ENCODE measurements at regions not wholly inside any gene's neighbourhood (a gene's known extent, or its start where the extent isn't known, plus 50 kb on each side); places are given as distances from the start of the nearest gene placed in this dataset.

DNA sequence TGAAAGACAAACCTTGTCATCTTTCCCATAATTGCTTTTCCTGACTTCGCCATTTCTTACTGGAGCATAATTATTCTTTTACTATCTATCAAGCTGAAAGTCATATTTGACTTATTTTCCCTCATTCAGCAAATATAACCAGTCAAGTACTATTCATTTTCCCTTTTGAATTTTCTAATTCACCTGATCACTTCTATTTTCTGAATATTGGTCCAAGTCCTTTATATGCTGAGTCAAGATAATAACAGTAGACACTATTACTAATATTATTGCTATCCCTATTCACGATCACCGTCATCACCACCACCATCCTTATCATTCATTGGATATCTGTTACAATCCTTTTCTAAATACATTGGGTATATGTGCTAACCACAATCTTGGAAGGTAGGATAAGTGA, 728.0 kb downstream of the NOVA1 start:
- Histone ChIP-seq H3K79me2 (replicated peaks; ENCODE audit: insufficient read depth, low read length) (no peaks in the 10 kb centered on the region), H3K9me2 (ENCODE audit: insufficient read depth, low read length) (no peaks in the 10 kb centered on the region), H3K27me3 (ENCODE audit: insufficient read depth, low read depth, low read length) (no peaks in the 10 kb centered on the region), H3K27ac (ENCODE audit: low read length) (no peak overlapping the region), H3K4me3 (ENCODE audit: low read length) (no peak overlapping the region), H3F3A (ENCODE audit: insufficient read depth, low read length, poor library complexity, severe bottlenecking) (no peaks in the 10 kb centered on the region), H3K9me3 (ENCODE audit: low read length) (no peaks in the 10 kb centered on the region), H3K36me3 (ENCODE audit: insufficient read depth, low read length) (no peaks in the 10 kb centered on the region), H2AFZ (ENCODE audit: low read depth, low read length) (no peak overlapping the region), H3K9ac (ENCODE audit: low read length) (no peak overlapping the region), H4K20me1 (ENCODE audit: insufficient read depth) (no peaks in the 10 kb centered on the region), H3K4me2 (ENCODE audit: low read length) (no peak overlapping the region)
- TF ChIP-seq, protein P1, sequence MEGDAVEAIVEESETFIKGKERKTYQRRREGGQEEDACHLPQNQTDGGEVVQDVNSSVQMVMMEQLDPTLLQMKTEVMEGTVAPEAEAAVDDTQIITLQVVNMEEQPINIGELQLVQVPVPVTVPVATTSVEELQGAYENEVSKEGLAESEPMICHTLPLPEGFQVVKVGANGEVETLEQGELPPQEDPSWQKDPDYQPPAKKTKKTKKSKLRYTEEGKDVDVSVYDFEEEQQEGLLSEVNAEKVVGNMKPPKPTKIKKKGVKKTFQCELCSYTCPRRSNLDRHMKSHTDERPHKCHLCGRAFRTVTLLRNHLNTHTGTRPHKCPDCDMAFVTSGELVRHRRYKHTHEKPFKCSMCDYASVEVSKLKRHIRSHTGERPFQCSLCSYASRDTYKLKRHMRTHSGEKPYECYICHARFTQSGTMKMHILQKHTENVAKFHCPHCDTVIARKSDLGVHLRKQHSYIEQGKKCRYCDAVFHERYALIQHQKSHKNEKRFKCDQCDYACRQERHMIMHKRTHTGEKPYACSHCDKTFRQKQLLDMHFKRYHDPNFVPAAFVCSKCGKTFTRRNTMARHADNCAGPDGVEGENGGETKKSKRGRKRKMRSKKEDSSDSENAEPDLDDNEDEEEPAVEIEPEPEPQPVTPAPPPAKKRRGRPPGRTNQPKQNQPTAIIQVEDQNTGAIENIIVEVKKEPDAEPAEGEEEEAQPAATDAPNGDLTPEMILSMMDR (IDR thresholded peaks at IDR 0.05; ENCODE audit: poor library complexity, severe bottlenecking): no peak
- TF ChIP-seq SMC3 (conservative IDR thresholded peaks at IDR 0.05; ENCODE audit: poor library complexity) (no peak), EZH2 (IDR thresholded peaks at IDR 0.05; ENCODE audit: borderline replicate concordance, insufficient read depth, low read length, poor library complexity, severe bottlenecking) (no peak), EP300 (conservative IDR thresholded peaks at IDR 0.05; ENCODE audit: poor library complexity, severe bottlenecking) (no peak), MXI1 (conservative IDR thresholded peaks at IDR 0.05; ENCODE audit: poor library complexity, severe bottlenecking) (no peak), POLR2AphosphoS5 (IDR thresholded peaks at IDR 0.05) (no peak), TAF1 (IDR thresholded peaks at IDR 0.05; ENCODE audit: low read depth) (no peak), RAD21 (conservative IDR thresholded peaks at IDR 0.05) (no peak)
- TF ChIP-seq, protein P2, sequence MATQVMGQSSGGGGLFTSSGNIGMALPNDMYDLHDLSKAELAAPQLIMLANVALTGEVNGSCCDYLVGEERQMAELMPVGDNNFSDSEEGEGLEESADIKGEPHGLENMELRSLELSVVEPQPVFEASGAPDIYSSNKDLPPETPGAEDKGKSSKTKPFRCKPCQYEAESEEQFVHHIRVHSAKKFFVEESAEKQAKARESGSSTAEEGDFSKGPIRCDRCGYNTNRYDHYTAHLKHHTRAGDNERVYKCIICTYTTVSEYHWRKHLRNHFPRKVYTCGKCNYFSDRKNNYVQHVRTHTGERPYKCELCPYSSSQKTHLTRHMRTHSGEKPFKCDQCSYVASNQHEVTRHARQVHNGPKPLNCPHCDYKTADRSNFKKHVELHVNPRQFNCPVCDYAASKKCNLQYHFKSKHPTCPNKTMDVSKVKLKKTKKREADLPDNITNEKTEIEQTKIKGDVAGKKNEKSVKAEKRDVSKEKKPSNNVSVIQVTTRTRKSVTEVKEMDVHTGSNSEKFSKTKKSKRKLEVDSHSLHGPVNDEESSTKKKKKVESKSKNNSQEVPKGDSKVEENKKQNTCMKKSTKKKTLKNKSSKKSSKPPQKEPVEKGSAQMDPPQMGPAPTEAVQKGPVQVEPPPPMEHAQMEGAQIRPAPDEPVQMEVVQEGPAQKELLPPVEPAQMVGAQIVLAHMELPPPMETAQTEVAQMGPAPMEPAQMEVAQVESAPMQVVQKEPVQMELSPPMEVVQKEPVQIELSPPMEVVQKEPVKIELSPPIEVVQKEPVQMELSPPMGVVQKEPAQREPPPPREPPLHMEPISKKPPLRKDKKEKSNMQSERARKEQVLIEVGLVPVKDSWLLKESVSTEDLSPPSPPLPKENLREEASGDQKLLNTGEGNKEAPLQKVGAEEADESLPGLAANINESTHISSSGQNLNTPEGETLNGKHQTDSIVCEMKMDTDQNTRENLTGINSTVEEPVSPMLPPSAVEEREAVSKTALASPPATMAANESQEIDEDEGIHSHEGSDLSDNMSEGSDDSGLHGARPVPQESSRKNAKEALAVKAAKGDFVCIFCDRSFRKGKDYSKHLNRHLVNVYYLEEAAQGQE (IDR thresholded peaks at IDR 0.05; ENCODE audit: borderline replicate concordance): no peak

DNA sequence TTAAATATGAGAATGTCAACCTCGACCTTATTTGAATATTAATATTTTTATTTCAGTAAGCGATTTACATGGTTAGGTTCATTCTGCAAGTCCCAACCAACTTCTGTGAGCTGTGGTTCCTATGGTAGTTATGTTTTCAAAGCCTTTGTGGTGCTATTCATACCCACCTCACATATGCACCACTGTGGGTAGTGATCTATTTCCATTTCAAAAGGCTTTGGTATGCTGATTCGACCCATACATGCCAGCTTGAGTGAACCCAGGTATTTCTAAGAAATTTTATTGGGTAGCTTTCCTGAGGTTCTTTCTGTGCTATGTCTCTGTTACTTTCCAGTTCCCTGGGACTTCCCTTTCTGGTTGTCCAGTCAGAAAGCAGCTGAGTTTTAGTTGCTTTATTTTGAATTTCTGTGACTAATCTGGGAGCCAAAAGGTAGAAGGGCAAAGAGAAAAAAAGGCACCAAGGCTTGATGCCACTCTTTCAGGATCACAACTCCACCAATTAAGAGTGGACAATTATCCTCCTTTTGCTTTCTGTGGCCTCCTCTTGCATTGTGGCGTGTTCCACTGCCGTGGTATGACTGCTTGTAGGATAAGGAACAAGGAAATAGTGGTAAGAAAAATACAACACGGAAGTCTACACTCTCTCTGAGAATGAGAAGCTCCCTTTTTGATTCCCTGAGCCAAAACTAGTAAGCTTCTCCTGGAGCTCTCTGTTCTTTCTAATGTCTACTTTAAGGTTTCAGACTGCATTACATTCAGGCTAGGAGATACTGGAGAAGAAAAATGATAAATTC, 729.1 kb downstream of the NOVA1 start:
- Histone ChIP-seq H3K79me2 (replicated peaks; ENCODE audit: insufficient read depth, low read length) (no peaks in the 10 kb centered on the region), H3K4me2 (ENCODE audit: low read length) (no peak overlapping the region), H2AFZ (ENCODE audit: low read depth, low read length) (no peak overlapping the region), H3K27me3 (ENCODE audit: insufficient read depth, low read depth, low read length) (no peaks in the 10 kb centered on the region), H3K27ac (ENCODE audit: low read length) (no peak overlapping the region), H3F3A (ENCODE audit: insufficient read depth, low read length, poor library complexity, severe bottlenecking) (no peaks in the 10 kb centered on the region), H3K4me3 (ENCODE audit: low read length) (no peak overlapping the region), H3K9me2 (ENCODE audit: insufficient read depth, low read length) (no peaks in the 10 kb centered on the region), H3K36me3 (ENCODE audit: insufficient read depth, low read length) (no peaks in the 10 kb centered on the region), H3K9ac (ENCODE audit: low read length) (no peak overlapping the region), H4K20me1 (ENCODE audit: insufficient read depth) (no peaks in the 10 kb centered on the region), H3K9me3 (ENCODE audit: low read length) (no peaks in the 10 kb centered on the region)
- TF ChIP-seq, protein P2 (IDR thresholded peaks at IDR 0.05; ENCODE audit: borderline replicate concordance): no peak

All from neural cell (in vitro differentiated cells).